Retina (tissue), 1 donor: ENCODE measurements at regions not wholly inside any gene's neighbourhood (a gene's known extent, or its start where the extent isn't known, plus 50 kb on each side); places are given as distances from the start of the nearest gene placed in this dataset.
"Not testable (repeated sequence)": the region's sequence is repeated elsewhere in the genome, so short reads cannot be mapped to it uniquely, and the experiment has no call there.

Experiments
- DNase-seq: peaks from one replicate; pipeline ENCODE4 v3.0.0-alpha.2; 2016

GRCh38 chr2:144798034-144798433 lies 278.1 kb upstream of the ZEB2 start:
- DNase-seq: no peak

- no peak for DNase-seq
Measured at GRCh38 chr2:144796936-144797335, 277.0 kb upstream of the ZEB2 start.

GRCh38 chr2:144796164-144796563 lies 276.2 kb upstream of the ZEB2 start:
- no peak for DNase-seq

- no peak for DNase-seq
Measured at GRCh38 chr2:144785253-144785652, 265.3 kb upstream of the ZEB2 start.

GRCh38 chr2:144780983-144781382 lies 261.1 kb upstream of the ZEB2 start:
- no peak for DNase-seq

GRCh38 chr2:144776766-144777165 lies 256.8 kb upstream of the ZEB2 start:
- DNase-seq: no peak

- no peak for DNase-seq
Measured at GRCh38 chr2:144774809-144775208, 254.9 kb upstream of the ZEB2 start.

GRCh38 chr2:144771348-144771747 lies 251.4 kb upstream of the ZEB2 start:
- DNase-seq: no peak

GRCh38 chr2:144770616-144771230 lies 250.8 kb upstream of the ZEB2 start:
- peak; percentile 65 for DNase-seq

- DNase-seq: not testable (repeated sequence)
Measured at GRCh38 chr2:144760939-144761338, 241.0 kb upstream of the ZEB2 start.

- no peak for DNase-seq
Measured at GRCh38 chr2:144759746-144760145, 239.8 kb upstream of the ZEB2 start.

GRCh38 chr2:144758196-144758595 lies 238.3 kb upstream of the ZEB2 start:
- not testable (repeated sequence) for DNase-seq

GRCh38 chr2:144753416-144753815 lies 233.5 kb upstream of the ZEB2 start:
- DNase-seq: no peak

- DNase-seq: no peak
Measured at GRCh38 chr2:144751142-144751905, 231.4 kb upstream of the ZEB2 start.

- no peak for DNase-seq
Measured at GRCh38 chr2:144749188-144749587, 229.3 kb upstream of the ZEB2 start.

GRCh38 chr2:144748443-144748842 lies 228.5 kb upstream of the ZEB2 start:
- DNase-seq: no peak

- no peak for DNase-seq
Measured at GRCh38 chr2:144747571-144747970, 227.7 kb upstream of the ZEB2 start.

GRCh38 chr2:144745424-144745823 lies 225.5 kb upstream of the ZEB2 start:
- no peak for DNase-seq

- DNase-seq: no peak
Measured at GRCh38 chr2:144738749-144739148, 218.8 kb upstream of the ZEB2 start.

GRCh38 chr2:144730711-144731110 lies 210.8 kb upstream of the ZEB2 start:
- no peak for DNase-seq

- DNase-seq: not testable (repeated sequence)
Measured at GRCh38 chr2:144724460-144724859, 204.5 kb upstream of the ZEB2 start.

- no peak for DNase-seq
Measured at GRCh38 chr2:144718376-144718775, 198.5 kb upstream of the ZEB2 start.

- no peak for DNase-seq
Measured at GRCh38 chr2:144715992-144716391, 196.1 kb upstream of the ZEB2 start.

GRCh38 chr2:144713410-144713809 lies 193.5 kb upstream of the ZEB2 start:
- no peak for DNase-seq

- no peak for DNase-seq
Measured at GRCh38 chr2:144712550-144712940, 192.6 kb upstream of the ZEB2 start.
